LNCaP clone FGC (cell line): ENCODE measurements at regions not wholly inside any gene's neighbourhood (a gene's known extent, or its start where the extent isn't known, plus 50 kb on each side); places are given as distances from the start of the nearest gene placed in this dataset.

Experiments used
- DNase-seq: peaks from one replicate; pipeline ENCODE4 v3.0.0-alpha.2; 2011; ENCODE audit warnings: low read depth
- H3K4me3 ChIP-seq: 2 replicates; pipeline ENCODE4 v1.5.1; 2011; ENCODE audit warnings: mild to moderate bottlenecking, low read depth, low read length, control low read depth
- CTCF ChIP-seq: IDR thresholded peaks from 2 replicates; pipeline ENCODE4 v1.5.1; 2012; ENCODE audit warnings: mild to moderate bottlenecking; ENCODE audit not compliant: control insufficient read depth, insufficient read depth; ENCODE audit errors: extremely low read depth

GRCh38 chr3:177681852-177682251 lies 484.6 kb upstream of the TBL1XR1 start:
- no peak for DNase-seq
- no peak overlapping the region for H3K4me3 ChIP-seq

GRCh38 chr3:177683586-177683985 lies 486.3 kb upstream of the TBL1XR1 start:
- H3K4me3 ChIP-seq: no peak overlapping the region
- TF ChIP-seq CTCF: no peak
- no peak for DNase-seq

More at GRCh38 chr3:177681852-177682251, 484.6 kb upstream of the TBL1XR1 start:
- no peak for TF ChIP-seq CTCF

- DNase-seq: no peak
- no peak overlapping the region for H3K4me3 ChIP-seq
- TF ChIP-seq CTCF: no peak
Observed at GRCh38 chr3:177686671-177687070, 489.4 kb upstream of the TBL1XR1 start.

- no peak for TF ChIP-seq CTCF
- no peak for DNase-seq
- no peak overlapping the region for H3K4me3 ChIP-seq
Observed at GRCh38 chr3:177687291-177687690, 490.0 kb upstream of the TBL1XR1 start.

- DNase-seq: no peak
- H3K4me3 ChIP-seq: no peak overlapping the region
- no peak for TF ChIP-seq CTCF
Observed at GRCh38 chr3:177688152-177688551, 490.9 kb upstream of the TBL1XR1 start.

- no peak for DNase-seq
- no peak for TF ChIP-seq CTCF
- no peak overlapping the region for H3K4me3 ChIP-seq
Observed at GRCh38 chr3:177689077-177689476, 491.8 kb upstream of the TBL1XR1 start.

- DNase-seq: no peak
- no peak overlapping the region for H3K4me3 ChIP-seq
- TF ChIP-seq CTCF: no peak
Observed at GRCh38 chr3:177689869-177690268, 492.6 kb upstream of the TBL1XR1 start.
